ENCODE measurements at regions not wholly inside any gene's neighbourhood (a gene's known extent, or its start where the extent isn't known, plus 50 kb on each side); places are given as distances from the start of the nearest gene placed in this dataset.

DNA sequence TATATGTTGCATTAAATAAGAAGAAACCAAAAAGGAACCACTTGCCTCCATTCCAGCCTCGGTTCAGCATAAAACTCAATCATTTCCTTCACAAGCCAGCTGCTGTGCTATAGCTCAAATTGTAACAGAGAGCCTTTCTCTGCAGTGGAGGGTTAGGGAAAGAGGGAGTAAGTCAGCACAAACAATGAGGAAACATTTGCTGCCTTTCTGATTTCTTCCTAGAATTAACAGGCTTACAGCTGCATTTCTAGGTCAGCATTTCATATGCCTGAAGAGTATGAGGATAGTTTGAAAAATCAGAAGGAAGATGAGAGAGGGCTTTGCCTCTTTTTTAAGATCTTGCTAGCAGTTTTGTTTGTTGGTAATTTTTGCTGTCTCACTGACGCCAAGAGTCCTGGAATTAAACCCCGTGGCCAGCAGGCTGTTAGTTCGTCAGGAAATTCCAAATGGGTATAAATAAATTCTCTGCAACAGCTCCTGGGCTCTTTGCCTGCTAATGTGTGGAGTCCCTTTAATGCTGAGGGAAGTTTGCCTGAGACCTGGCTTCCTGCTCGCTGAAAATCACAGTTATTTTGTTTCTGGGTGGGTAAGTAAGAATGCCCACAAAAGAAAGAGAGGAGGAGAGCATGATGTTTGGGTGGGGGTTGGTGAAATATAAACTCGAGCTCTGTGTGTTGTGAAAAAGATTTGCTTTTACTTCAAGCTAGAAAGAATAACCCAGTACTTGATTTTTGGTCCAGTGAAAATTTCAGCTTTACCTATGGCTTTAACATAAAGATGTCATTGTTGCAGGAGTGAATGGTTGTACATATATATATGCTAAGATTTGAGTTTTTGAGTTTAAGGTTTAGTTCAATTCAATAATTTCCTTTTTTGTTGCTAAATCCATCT lies 148.1 kb upstream of the DMRT1 start:
- TF ChIP-seq MAFK (conservative IDR thresholded peaks at IDR 0.05 in 1 of 2, IDR thresholded peaks at IDR 0.05 in 1 of 2; ENCODE audit: low read length in 2 of 2) (no peak), EHMT2 (IDR thresholded peaks at IDR 0.05; ENCODE audit: borderline replicate concordance, low read depth, low read length) (no peak), TAF1 (CRISPR knock-in tag; IDR thresholded peaks at IDR 0.05) (no peak)

Measured in HepG2 (cell line).